Inferior parietal cortex (tissue), 1 donor: ENCODE measurements at regions not wholly inside any gene's neighbourhood (a gene's known extent, or its start where the extent isn't known, plus 50 kb on each side); places are given as distances from the start of the nearest gene placed in this dataset.

Experiments used
- DNase-seq: peaks from one replicate; pipeline ENCODE4 v3.0.0-alpha.2; 2016; ENCODE audit errors: extremely low spot score

DNA sequence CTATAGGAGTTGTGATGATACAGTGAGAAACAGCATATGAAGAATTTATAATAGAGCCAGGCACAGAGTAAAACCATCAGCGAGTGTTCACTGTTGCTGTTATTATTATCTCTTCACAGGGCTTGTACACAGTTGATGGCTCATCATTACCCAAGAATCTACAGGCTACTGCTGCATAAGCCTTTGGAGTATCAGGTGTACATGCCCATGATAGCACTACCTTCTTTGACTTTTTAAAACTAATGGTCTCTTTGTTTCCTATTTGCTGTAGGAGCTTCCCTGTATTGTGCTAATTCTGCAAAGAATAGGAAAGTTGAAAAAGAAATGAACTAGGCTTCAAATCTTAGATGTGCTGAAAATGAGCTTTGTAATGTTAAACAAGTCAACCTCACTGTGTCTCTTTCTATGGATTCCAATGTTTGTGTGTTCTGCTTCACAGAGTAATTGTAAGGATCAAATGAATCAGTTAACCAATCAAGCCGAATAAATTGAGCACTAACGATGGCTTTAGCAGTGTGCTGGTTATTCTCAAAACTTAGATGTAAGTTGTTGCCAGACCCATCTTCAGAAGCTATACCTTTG, 138.8 kb downstream of the TUSC7 start:
- no peak for DNase-seq

DNA sequence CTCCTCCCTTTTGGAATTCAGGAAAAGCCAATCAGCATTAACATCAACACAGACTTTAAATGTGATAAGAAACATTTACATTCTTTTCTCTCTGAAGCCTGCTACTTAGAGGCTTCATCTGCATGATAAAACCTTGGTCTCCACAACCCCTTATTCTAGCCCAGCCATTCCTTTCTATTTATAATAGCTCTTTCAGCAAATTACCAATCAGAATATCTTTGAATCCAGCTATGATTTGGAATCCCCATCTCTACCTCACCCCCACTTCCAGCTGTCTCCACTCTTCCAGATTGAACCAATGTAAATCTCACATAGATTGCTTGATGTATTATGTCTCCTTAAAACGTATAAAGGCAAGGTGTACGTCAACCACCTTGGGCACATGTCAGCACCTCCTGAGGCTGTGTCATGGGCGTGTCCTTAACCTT, 139.7 kb downstream of the TUSC7 start:
- no peak for DNase-seq

GRCh38 chr3:116852803-116853202, 143.2 kb downstream of the TUSC7 start:
- DNase-seq: no peak

DNA sequence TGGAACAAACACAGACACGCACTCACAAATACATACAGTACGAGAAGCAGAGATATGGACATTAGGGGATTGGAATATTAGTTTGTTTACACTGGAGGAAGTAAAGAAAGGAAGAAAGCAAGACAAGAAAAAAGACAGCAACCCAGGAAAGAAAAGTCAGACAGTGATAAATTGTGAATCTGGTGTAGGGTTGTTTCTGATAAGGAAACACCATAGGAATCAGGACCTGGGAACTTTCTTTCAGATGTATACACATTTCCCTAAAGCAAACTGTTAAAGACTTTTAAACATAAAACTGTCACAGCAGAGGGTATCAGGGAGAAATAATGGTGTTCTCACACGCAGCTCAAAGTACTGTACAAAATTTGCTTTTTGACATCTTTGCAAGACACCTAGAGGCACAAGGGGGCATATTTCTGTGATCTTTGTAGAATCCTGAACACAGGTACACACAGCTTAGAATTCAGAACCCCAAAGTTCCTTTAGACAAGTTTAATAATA, 153.7 kb downstream of the TUSC7 start:
- no peak for DNase-seq

DNA sequence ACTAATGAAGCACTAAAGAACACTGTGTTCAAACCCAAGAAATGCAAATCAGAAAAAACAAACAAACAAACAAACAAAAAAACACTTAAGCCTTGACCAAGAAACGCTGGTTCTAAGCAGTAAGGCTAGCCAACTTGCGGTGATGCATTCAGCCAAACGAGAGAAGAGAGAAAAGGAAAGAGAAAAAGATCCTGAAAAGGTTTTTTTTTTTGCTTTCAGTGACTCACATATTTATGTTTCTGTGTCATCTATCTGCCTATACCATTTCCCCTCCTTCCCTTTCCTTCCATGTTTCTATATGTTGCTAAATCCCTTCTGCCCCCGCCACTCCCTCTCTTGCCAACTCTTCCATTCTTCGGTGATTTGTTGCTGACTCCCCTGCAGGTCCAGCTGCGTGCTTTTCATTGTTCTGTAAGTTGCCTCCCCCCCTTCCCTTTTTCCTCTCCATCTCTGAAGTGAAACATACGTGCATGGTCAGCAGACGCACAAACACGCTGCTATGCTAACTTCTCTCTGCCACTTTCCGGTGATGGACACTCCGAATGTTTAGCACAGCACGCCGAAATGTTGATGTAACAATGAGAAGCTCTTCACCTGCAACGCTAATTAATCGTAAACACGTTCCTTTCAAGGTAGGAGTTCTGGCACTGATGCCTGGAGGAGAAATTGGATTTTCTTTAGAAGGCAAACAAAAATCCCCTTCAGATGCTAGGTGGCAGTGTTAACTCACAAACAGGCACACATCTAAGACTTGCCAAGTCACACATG, 154.4 kb downstream of the TUSC7 start:
- peak; percentile 84 for DNase-seq

DNA sequence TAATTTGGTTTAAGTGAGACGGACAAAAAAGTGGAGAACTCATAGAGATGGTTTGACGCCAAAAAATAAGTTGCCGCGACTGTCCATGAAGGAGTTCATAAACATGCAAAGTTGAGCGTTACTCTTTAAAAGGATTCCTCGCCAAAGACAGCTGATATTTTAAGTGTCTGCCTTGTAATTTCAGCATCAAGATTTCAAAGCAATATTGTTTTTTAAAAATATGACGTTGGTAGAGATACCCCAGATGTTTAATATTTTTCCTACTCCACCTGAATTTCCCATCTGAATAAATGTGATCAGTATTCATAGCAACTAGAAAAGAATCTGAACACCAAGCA, 155.0 kb downstream of the TUSC7 start:
- DNase-seq: no peak

DNA sequence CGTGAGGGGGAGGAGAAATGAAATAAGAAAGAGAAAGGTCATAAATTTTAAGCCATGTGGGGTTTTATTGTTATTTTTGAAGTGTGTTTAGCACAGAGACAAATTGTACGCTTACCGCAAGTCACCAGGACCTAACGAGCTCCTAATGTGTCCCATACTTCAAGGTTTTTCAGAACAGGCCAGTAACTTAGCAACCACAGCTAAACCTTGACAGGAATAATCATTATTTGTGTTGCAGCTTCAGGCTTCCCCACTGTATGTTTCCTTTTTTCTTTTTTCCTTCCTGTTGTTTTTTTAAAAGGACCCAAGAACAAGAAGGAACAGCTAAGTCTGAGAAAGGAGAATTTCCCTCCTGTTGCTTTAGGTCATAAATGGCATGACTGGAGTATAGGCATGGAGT, 160.8 kb downstream of the TUSC7 start:
- no peak for DNase-seq

DNA sequence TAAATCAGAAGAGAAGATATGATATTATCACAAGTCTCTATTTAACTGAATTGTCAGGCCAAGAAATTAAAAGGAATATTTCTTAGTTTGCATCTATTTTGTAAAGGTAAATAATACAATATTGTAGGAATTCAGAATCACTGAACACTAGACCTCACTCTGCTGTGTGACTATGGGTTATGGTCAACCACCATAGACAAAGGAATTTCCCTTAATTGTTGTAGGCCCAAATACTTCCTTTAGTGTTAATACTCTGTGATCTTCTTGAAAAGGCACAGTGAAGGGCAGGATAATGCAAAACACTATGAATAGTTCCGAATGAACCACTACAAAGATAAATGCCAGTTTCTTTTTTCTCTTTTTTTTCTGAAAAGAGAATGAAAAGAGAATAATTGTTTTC, 162.3 kb downstream of the TUSC7 start:
- DNase-seq: no peak

GRCh38 chr3:116872688-116873087, 163.1 kb downstream of the TUSC7 start:
- no peak for DNase-seq

DNA sequence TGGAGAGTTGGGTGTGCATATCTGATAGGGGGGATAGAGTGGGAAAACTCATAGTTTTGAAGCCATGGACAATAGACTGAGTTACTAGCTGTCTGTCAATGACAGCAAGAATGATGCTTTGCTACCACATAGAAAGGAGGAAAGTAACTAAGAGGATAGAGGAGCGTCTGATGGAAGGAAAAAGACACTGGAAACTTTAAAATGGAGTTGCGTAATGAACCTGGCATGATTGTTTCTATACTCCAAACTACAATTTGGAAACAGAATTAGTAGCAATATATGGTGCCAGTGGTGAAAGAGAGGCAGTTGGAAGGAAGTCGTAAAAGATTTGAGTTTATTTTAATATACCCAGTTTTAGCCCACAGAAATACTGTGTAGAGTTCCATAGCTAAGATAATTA, 163.6 kb downstream of the TUSC7 start:
- DNase-seq: no peak

DNA sequence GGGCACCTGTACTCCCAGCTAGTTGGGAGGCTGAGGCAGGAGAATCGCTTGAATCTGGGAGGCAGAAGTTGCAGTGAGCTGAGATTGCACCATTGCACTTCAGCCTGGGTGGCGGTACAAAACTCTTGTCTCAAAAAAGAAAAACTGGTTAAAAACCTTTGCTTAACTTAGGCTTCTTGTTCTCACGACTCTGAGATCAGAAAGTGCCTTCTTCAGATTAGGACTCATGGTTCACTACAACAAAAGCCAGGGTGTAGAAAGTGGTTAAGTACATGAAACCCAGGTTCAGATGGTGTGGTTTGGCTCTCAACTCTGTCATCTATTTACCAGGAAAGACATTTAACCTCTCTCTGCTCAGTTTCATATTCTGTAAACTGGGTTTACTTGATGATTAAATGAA, 168.4 kb downstream of the TUSC7 start:
- no peak for DNase-seq

DNA sequence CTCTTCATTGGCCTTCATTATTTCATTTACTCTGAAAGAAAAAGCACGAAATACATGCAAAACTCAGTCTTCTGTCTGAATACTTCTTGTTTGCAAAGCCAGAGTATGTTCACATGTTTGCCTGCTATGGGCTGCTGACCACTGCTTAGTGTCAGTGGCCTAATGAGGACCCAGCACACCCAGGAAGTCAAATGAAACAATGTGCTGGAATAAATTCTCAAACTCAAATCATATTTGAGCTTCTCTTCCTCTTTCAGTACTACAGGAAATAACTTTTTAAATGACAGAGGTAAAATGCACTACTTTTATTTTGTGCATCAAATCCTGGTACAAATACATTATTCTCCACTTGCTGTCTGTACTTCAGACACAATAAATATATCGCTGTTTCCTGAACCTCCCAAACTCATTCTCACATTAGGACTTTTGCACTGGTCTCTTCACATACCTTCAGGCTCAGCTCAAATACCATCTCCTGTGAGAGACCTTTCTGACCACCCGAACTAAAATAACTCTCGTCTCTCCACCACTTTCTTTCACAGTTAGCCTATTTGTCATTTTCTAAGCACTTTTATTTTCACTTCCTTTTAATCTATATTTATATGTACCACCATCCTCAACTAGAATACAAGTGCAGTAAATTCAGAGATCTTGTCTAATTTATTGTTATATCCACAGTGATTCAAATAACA, 176.8 kb downstream of the TUSC7 start:
- no peak for DNase-seq

- no peak for DNase-seq
Measured at GRCh38 chr3:116896116-116896515, 186.5 kb downstream of the TUSC7 start.

DNA sequence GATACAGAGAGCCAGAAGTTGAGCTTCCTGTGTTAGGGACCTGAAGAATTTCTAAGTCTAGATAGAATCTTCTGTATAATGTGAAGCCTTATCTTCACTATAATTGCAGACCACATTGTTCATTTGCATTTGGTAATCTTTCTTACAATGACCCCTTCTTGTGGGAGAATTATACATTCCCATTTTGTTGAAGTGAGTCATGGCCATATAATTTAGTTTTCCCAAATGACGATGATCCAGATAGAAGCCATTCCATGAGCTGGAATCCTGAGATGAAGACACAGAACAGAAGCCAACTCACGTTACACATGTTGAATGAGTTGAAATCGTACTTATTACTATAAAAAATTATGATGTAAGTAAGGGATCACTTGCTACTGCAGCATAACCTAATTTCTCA, 187.8 kb downstream of the TUSC7 start:
- no peak for DNase-seq

DNA sequence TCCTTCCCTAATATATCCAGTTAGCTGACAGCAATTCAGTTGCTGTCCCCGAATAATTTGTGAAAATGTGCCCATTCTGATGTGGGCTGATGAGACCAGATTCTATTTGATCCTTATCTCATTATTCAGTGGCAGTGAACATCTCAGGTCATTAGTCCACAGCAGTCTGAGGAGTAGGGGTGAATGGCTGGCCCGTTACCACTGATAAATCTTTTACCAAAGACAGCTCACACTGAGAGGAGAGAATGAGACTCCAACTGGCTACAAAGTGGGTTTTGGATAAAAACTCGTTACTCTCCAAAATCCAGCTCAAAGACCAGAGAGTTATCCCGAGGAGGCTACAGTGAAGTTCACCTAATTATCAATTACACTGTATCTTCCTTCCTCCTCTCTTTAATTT, 189.7 kb downstream of the TUSC7 start:
- no peak for DNase-seq

- no peak for DNase-seq
Measured at GRCh38 chr3:116905334-116905733, 195.8 kb downstream of the TUSC7 start.

DNA sequence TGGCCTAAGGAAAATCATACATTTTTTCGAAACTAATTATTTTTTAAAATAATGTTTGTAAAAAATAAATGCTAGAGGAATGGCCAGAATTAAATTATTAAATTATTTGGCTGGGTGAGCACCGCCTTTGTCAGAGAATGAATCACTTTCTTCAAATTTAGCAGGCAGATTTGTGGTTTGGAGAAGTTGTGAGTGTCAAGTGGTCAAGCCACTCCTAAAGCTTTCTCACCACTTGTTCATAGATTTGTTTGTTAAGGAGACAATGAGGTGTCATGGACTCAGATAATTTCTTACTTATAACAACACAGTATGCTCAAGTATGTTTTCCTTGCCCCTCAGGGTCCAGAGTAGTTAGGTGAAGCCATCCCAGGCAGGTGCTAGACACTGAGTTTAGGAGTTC, 196.2 kb downstream of the TUSC7 start:
- no peak for DNase-seq

DNA sequence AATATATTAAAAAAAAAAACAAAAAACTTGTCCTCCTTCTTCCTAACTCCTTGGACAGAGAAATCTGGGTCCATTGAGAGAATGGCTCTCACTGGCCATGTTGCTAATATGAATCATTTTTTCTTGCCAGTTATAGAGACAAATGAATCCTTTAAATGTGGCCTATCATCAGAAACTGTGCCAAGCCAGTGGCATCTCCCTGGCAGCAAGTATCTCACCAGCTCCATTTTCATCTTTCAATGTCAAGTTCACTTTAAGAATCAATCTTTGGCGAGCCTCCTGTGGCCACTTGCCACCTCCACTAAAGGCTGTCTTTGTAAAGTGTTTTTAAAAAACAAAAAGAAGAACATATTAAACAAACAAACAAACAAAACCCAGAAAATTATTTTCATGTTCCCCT, 202.5 kb downstream of the TUSC7 start:
- no peak for DNase-seq

DNA sequence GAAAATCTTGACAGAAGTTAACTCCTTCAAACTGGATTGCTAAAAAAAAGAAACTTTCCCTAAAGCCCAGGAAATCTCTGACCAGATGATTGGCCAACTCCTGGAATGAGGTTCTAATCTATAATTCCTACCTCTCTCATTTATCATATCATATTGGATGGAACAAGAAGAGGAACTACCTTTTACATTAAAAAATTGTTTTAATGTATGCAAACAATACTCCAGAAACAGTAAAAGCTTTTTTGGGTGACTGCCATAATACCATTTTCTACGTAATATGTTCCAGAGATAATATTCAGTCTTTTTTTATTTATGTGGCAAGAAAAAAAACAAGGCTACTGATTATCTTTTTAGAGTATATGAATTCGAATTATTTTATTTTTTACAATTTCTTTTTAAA, 204.4 kb downstream of the TUSC7 start:
- DNase-seq: no peak

DNA sequence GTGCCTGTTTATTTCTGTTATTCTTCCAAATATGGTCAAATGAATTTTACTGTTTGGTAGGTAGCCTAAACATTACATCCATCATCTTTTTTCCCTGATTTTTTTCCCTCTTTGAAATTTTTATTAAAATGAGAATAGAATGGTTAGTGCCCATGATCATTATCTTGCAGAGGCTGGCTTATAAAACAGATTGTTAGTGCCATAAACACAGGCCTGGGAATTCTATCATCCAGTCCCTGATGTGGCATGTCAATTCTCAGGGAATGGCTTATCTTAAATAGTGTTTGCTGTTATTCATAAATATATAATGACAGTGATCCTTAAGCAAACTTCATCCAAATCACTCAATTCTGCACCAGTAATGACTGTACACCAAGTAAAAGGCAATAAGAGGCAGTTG, 207.3 kb downstream of the TUSC7 start:
- no peak for DNase-seq

GRCh38 chr3:116920826-116921610, 211.4 kb downstream of the TUSC7 start:
- DNase-seq: no peak

DNA sequence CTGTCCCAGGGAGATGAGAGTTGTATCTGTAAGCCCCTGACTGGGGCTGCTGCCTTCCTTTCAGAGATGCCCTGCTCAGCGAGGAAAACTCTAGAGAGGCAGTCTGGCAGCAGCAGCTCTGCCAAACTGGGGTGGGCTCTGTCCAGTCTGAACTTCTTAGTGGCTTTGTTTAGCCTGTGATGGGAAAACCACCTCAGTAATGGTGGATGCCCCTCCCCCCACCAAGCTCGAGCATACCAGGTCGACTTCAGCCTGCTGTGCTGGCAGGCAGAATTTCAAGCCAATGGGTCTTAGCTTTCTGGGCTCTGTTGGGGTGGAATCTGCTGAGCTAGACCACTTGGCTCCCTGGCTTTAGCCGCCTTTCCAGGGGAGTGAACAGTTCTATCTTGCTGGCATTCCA, 218.3 kb downstream of the TUSC7 start:
- no peak for DNase-seq
